ENCODE measurements at regions not wholly inside any gene's neighbourhood (a gene's known extent, or its start where the extent isn't known, plus 50 kb on each side); places are given as distances from the start of the nearest gene placed in this dataset.

- H3K36me3 ChIP-seq (ENCODE audit: control insufficient read depth, insufficient read depth, low read length): no peaks in the 10 kb centered on the region
- no peaks in the 10 kb centered on the region for H3K27me3 ChIP-seq (ENCODE audit: control insufficient read depth, insufficient read depth, low read length)
- H3K4me3 ChIP-seq (ENCODE audit: low read depth, low read length): no peak overlapping the region
- no peak for DNase-seq (ENCODE audit: low read depth)
- no peak for TF ChIP-seq CTCF (IDR thresholded peaks at IDR 0.05; ENCODE audit: insufficient read depth, low read length, poor library complexity, severe bottlenecking)
Observed at GRCh38 chr9:82565188-82565969, 497.6 kb downstream of the RASEF start.

GRCh38 chr9:82567953-82568352, 495.0 kb downstream of the RASEF start:
- DNase-seq (ENCODE audit: low read depth): no peak
- no peak for TF ChIP-seq CTCF (IDR thresholded peaks at IDR 0.05; ENCODE audit: insufficient read depth, low read length, poor library complexity, severe bottlenecking)
- Histone ChIP-seq H3K36me3 (ENCODE audit: control insufficient read depth, insufficient read depth, low read length) (no peaks in the 10 kb centered on the region), H3K27me3 (ENCODE audit: control insufficient read depth, insufficient read depth, low read length) (no peaks in the 10 kb centered on the region), H3K4me3 (ENCODE audit: low read depth, low read length) (no peak overlapping the region)

- no peak for TF ChIP-seq CTCF (IDR thresholded peaks at IDR 0.05; ENCODE audit: insufficient read depth, low read length, poor library complexity, severe bottlenecking)
- DNase-seq (ENCODE audit: low read depth): no peak
- no peak overlapping the region for H3K4me3 ChIP-seq (ENCODE audit: low read depth, low read length)
Observed at GRCh38 chr9:82570226-82570625, 492.7 kb downstream of the RASEF start.

GRCh38 chr9:82571540-82571939, 491.4 kb downstream of the RASEF start:
- TF ChIP-seq CTCF (IDR thresholded peaks at IDR 0.05; ENCODE audit: insufficient read depth, low read length, poor library complexity, severe bottlenecking): no peak
- DNase-seq (ENCODE audit: low read depth): no peak

More at GRCh38 chr9:82570226-82570625, 492.7 kb downstream of the RASEF start:
- Histone ChIP-seq H3K36me3 (ENCODE audit: control insufficient read depth, insufficient read depth, low read length) (no peaks in the 10 kb centered on the region), H3K27me3 (ENCODE audit: control insufficient read depth, insufficient read depth, low read length) (no peaks in the 10 kb centered on the region)

GRCh38 chr9:82572146-82572545, 490.8 kb downstream of the RASEF start:
- DNase-seq (ENCODE audit: low read depth): no peak
- Histone ChIP-seq H3K36me3 (ENCODE audit: control insufficient read depth, insufficient read depth, low read length) (no peaks in the 10 kb centered on the region), H3K4me3 (ENCODE audit: low read depth, low read length) (no peak overlapping the region), H3K27me3 (ENCODE audit: control insufficient read depth, insufficient read depth, low read length) (no peaks in the 10 kb centered on the region)
- TF ChIP-seq CTCF (IDR thresholded peaks at IDR 0.05; ENCODE audit: insufficient read depth, low read length, poor library complexity, severe bottlenecking): no peak

More at GRCh38 chr9:82571540-82571939, 491.4 kb downstream of the RASEF start:
- no peak overlapping the region for H3K4me3 ChIP-seq (ENCODE audit: low read depth, low read length)
- no peaks in the 10 kb centered on the region for H3K27me3 ChIP-seq (ENCODE audit: control insufficient read depth, insufficient read depth, low read length)
- H3K36me3 ChIP-seq (ENCODE audit: control insufficient read depth, insufficient read depth, low read length): no peaks in the 10 kb centered on the region

GRCh38 chr9:82574911-82575310, 488.0 kb downstream of the RASEF start:
- no peak for DNase-seq (ENCODE audit: low read depth)
- Histone ChIP-seq H3K4me3 (ENCODE audit: low read depth, low read length) (no peak overlapping the region), H3K36me3 (ENCODE audit: control insufficient read depth, insufficient read depth, low read length) (no peaks in the 10 kb centered on the region), H3K27me3 (ENCODE audit: control insufficient read depth, insufficient read depth, low read length) (no peaks in the 10 kb centered on the region)
- TF ChIP-seq CTCF (IDR thresholded peaks at IDR 0.05; ENCODE audit: insufficient read depth, low read length, poor library complexity, severe bottlenecking): no peak
